Caco-2 (cell line): ENCODE measurements at regions not wholly inside any gene's neighbourhood (a gene's known extent, or its start where the extent isn't known, plus 50 kb on each side); places are given as distances from the start of the nearest gene placed in this dataset.

Experiments
- BruUV-seq: library from RNA; stranded (reverse); fragments of 400-500 nt; replicated peaks from 2 replicates; lab custom pipeline; 2021; lab: Mats Ljungman, UMichigan
- CTCF ChIA-PET: fragments of 300-600 bp; sonication (Branson Sonifier 250); formaldehyde crosslinking; loops from one replicate; lab custom pipeline; 2022; ENCODE audit warnings: antibody characterized with exemption; lab: Charles Lee
- POLR2A ChIA-PET: fragments of 300-600 bp; sonication (Branson Sonifier 250); formaldehyde crosslinking; loops from one replicate; lab custom pipeline; 2022; ENCODE audit warnings: antibody characterized with exemption; lab: Charles Lee
- DNase-seq, 2 experiments: peaks; one replicate each; pipeline versions ENCODE4 v3.0.0 to v3.0.0-alpha.2; 2020 to 2022
- H3K27me3 ChIP-seq: replicated peaks from 2 replicates; pipeline ENCODE4 v1.6.0; 2011; ENCODE audit warnings: low read length; ENCODE audit not compliant: control insufficient read depth, insufficient read depth
- H3K36me3 ChIP-seq: 2 replicates; pipeline ENCODE4 v1.5.1; 2011; ENCODE audit warnings: low read length; ENCODE audit not compliant: control insufficient read depth, insufficient read depth
- H3K4me1 ChIP-seq: fragments of 250-450 bp; sonication (Bioruptor Pico); 2 replicates; pipeline ENCODE4 v1.5.1; 2020; ENCODE audit warnings: mild to moderate bottlenecking
- H3K4me3 ChIP-seq: 2 replicates; pipeline ENCODE4 v1.5.1; 2011; ENCODE audit warnings: low read depth, mild to moderate bottlenecking, control low read depth, low read length
- H3K9me3 ChIP-seq: fragments of 250-450 bp; sonication (Bioruptor Pico); 2 replicates; pipeline ENCODE4 v1.5.1; 2020; ENCODE audit warnings: mild to moderate bottlenecking, moderate library complexity
- H3K27ac Mint-ChIP-seq: one replicate; pipeline ENCODE4 v1.8.0; 2022; ENCODE audit warnings: mixed read lengths; ENCODE audit not compliant: unreplicated experiment
- H3K27me3 Mint-ChIP-seq: one replicate; pipeline ENCODE4 v1.8.0; 2022; ENCODE audit warnings: mixed read lengths; ENCODE audit not compliant: insufficient read depth, unreplicated experiment
- H3K36me3 Mint-ChIP-seq: one replicate; pipeline ENCODE4 v1.8.0; 2022; ENCODE audit warnings: mild to moderate bottlenecking, mixed read lengths; ENCODE audit not compliant: insufficient read depth, unreplicated experiment
- H3K4me1 Mint-ChIP-seq: one replicate; pipeline ENCODE4 v1.8.0; 2022; ENCODE audit warnings: low read depth, mixed read lengths; ENCODE audit not compliant: unreplicated experiment
- H3K4me3 Mint-ChIP-seq: one replicate; pipeline ENCODE4 v1.8.0; 2022; ENCODE audit warnings: mild to moderate bottlenecking, moderate library complexity, mixed read lengths; ENCODE audit not compliant: unreplicated experiment
- H3K9me3 Mint-ChIP-seq: one replicate; pipeline ENCODE4 v1.8.0; 2022; ENCODE audit warnings: mixed read lengths; ENCODE audit not compliant: unreplicated experiment
- CTCF ChIP-seq, 2 experiments: fragments of 200-600 bp in 1 of 2; IDR thresholded peaks; 1 replicate in 1 of 2; 2 replicates in 1 of 2; pipeline versions ENCODE4 v1.5.1 to v1.8.0; 2011 to 2022; ENCODE audit warnings: antibody characterized with exemption in 1 of 2, control low read depth in 1 of 2, inconsistent platforms in 1 of 2, low read depth in 1 of 2, low read length in 1 of 2, mild to moderate bottlenecking in 1 of 2, moderate library complexity in 1 of 2; ENCODE audit not compliant: insufficient read depth in 1 of 2, severe bottlenecking in 1 of 2, unreplicated experiment in 1 of 2
- intact Hi-C: fragments of 100-400 bp; cut with micrococcal nuclease; formaldehyde crosslinking; loops from one replicate; pipeline ENCODE4 v1.10.0; 2022; ENCODE audit not compliant: unreplicated experiment

- POLR2A ChIA-PET = no interaction called here
- H3K27ac Mint-ChIP-seq = no peak overlapping the region
Measured at GRCh38 chr2:204472375-204472774, 72.9 kb upstream of the PARD3B start.

GRCh38 chr2:204473224-204473623, 72.1 kb upstream of the PARD3B start:
- Histone ChIP-seq H3K36me3 (no peaks in the 10 kb centered on the region), H3K4me3 (no peak overlapping the region), H3K27me3 (no peaks in the 10 kb centered on the region), H3K4me1 (peaks cover 15% of the 10 kb centered on the region), H3K9me3 (no peaks in the 10 kb centered on the region)
- POLR2A ChIA-PET = no interaction called here
- H3K36me3 Mint-ChIP-seq = no peaks in the 10 kb centered on the region
- CTCF ChIA-PET = no interaction called here
- peak overlapping the region; percentile 46 for H3K27ac Mint-ChIP-seq
- H3K4me3 Mint-ChIP-seq = no peak overlapping the region
- intact Hi-C loops = no loop called here
- peak; percentile 14 to 49 for DNase-seq
- H3K4me1 Mint-ChIP-seq = peaks cover 12% of the 10 kb centered on the region
- no peaks in the 10 kb centered on the region for H3K27me3 Mint-ChIP-seq
- TF ChIP-seq CTCF (IDR thresholded peaks at IDR 0.05; ENCODE audit: insufficient read depth in 1 of 2, low read depth in 1 of 2, low read length in 1 of 2, severe bottlenecking in 1 of 2, unreplicated experiment in 1 of 2) = no peak
- BruUV-seq = no TSS peak
- no peaks in the 10 kb centered on the region for H3K9me3 Mint-ChIP-seq

More at GRCh38 chr2:204472375-204472774, 72.9 kb upstream of the PARD3B start:
- Mint-ChIP-seq H3K4me3 (no peak overlapping the region), H3K4me1 (peaks cover 12% of the 10 kb centered on the region), H3K9me3 (no peaks in the 10 kb centered on the region), H3K36me3 (no peaks in the 10 kb centered on the region), H3K27me3 (no peaks in the 10 kb centered on the region)
- intact Hi-C loops = no loop called here
- Histone ChIP-seq H3K4me3 (no peak overlapping the region), H3K36me3 (no peaks in the 10 kb centered on the region), H3K4me1 (peaks cover 15% of the 10 kb centered on the region), H3K27me3 (no peaks in the 10 kb centered on the region), H3K9me3 (no peaks in the 10 kb centered on the region)
- TF ChIP-seq CTCF (IDR thresholded peaks at IDR 0.05; ENCODE audit: insufficient read depth in 1 of 2, low read depth in 1 of 2, low read length in 1 of 2, severe bottlenecking in 1 of 2, unreplicated experiment in 1 of 2) = no peak
- CTCF ChIA-PET = no interaction called here
- DNase-seq = no peak
- BruUV-seq = no TSS peak

GRCh38 chr2:204475399-204475798, 69.9 kb upstream of the PARD3B start:
- Mint-ChIP-seq H3K36me3 (no peaks in the 10 kb centered on the region), H3K27ac (no peak overlapping the region), H3K9me3 (no peaks in the 10 kb centered on the region), H3K4me1 (peaks cover 12% of the 10 kb centered on the region), H3K27me3 (no peaks in the 10 kb centered on the region), H3K4me3 (no peak overlapping the region)
- intact Hi-C loops = no loop called here
- no TSS peak for BruUV-seq
- H3K4me1 ChIP-seq = peaks cover 32% of the 10 kb centered on the region
- no peaks in the 10 kb centered on the region for H3K27me3 ChIP-seq
- DNase-seq = no peak
- H3K36me3 ChIP-seq = no peaks in the 10 kb centered on the region
- CTCF ChIA-PET = no interaction called here
- POLR2A ChIA-PET = no interaction called here
- no peak for TF ChIP-seq CTCF (IDR thresholded peaks at IDR 0.05; ENCODE audit: insufficient read depth in 1 of 2, low read depth in 1 of 2, low read length in 1 of 2, severe bottlenecking in 1 of 2, unreplicated experiment in 1 of 2)
- no peaks in the 10 kb centered on the region for H3K9me3 ChIP-seq
- no peak overlapping the region for H3K4me3 ChIP-seq
